HG03469 (cell line): ENCODE measurements at regions not wholly inside any gene's neighbourhood (a gene's known extent, or its start where the extent isn't known, plus 50 kb on each side); places are given as distances from the start of the nearest gene placed in this dataset.
"Not testable (repeated sequence)": the region's sequence is repeated elsewhere in the genome, so short reads cannot be mapped to it uniquely, and the experiment has no call there.

Experiments
- ATAC-seq: cut with Tn5 transposase; IDR thresholded peaks from one replicate; pipeline ENCODE4 v1.9.1; 2021; ENCODE audit warnings: mild to moderate bottlenecking, moderate library complexity, moderate number of reproducible peaks; ENCODE audit not compliant: unreplicated experiment

- no peak for ATAC-seq
Measured at GRCh38 chr14:83712418-83713129, 1817.4 kb upstream of the FLRT2 start.

GRCh38 chr14:83713732-83714131 is 1816.2 kb upstream of the FLRT2 start:
- no peak for ATAC-seq

- no peak for ATAC-seq
Measured at GRCh38 chr14:83714151-83714550, 1815.8 kb upstream of the FLRT2 start.

GRCh38 chr14:83719435-83719834 is 1810.5 kb upstream of the FLRT2 start:
- ATAC-seq, result not testable (repeated sequence)

GRCh38 chr14:83733670-83734069 is 1796.3 kb upstream of the FLRT2 start:
- no peak for ATAC-seq

GRCh38 chr14:83734431-83734830 is 1795.5 kb upstream of the FLRT2 start:
- ATAC-seq, result no peak

- no peak for ATAC-seq
Measured at GRCh38 chr14:83741269-83741668, 1788.7 kb upstream of the FLRT2 start.

GRCh38 chr14:83744224-83744623 is 1785.7 kb upstream of the FLRT2 start:
- no peak for ATAC-seq

- no peak for ATAC-seq
Measured at GRCh38 chr14:83744891-83745290, 1785.1 kb upstream of the FLRT2 start.

- ATAC-seq, result no peak
Measured at GRCh38 chr14:83746336-83746735, 1783.6 kb upstream of the FLRT2 start.

GRCh38 chr14:83757916-83758315 is 1772.0 kb upstream of the FLRT2 start:
- ATAC-seq, result no peak

GRCh38 chr14:83764656-83765599 is 1765.0 kb upstream of the FLRT2 start:
- ATAC-seq, result no peak

- ATAC-seq, result no peak
Measured at GRCh38 chr14:83777516-83777915, 1752.4 kb upstream of the FLRT2 start.

- no peak for ATAC-seq
Measured at GRCh38 chr14:83779266-83779665, 1750.7 kb upstream of the FLRT2 start.

GRCh38 chr14:83780321-83780720 is 1749.6 kb upstream of the FLRT2 start:
- ATAC-seq, result no peak

GRCh38 chr14:83798421-83798820 is 1731.5 kb upstream of the FLRT2 start:
- no peak for ATAC-seq

- no peak for ATAC-seq
Measured at GRCh38 chr14:83799233-83799632, 1730.7 kb upstream of the FLRT2 start.

- ATAC-seq, result no peak
Measured at GRCh38 chr14:83814896-83815295, 1715.0 kb upstream of the FLRT2 start.

GRCh38 chr14:83816761-83817160 is 1713.2 kb upstream of the FLRT2 start:
- no peak for ATAC-seq

- ATAC-seq, result no peak
Measured at GRCh38 chr14:83825843-83826242, 1704.1 kb upstream of the FLRT2 start.

- ATAC-seq, result no peak
Measured at GRCh38 chr14:83826838-83827237, 1703.1 kb upstream of the FLRT2 start.

GRCh38 chr14:83827383-83827782 is 1702.6 kb upstream of the FLRT2 start:
- no peak for ATAC-seq
